ENCODE measurements at regions not wholly inside any gene's neighbourhood (a gene's known extent, or its start where the extent isn't known, plus 50 kb on each side); places are given as distances from the start of the nearest gene placed in this dataset.

DNA sequence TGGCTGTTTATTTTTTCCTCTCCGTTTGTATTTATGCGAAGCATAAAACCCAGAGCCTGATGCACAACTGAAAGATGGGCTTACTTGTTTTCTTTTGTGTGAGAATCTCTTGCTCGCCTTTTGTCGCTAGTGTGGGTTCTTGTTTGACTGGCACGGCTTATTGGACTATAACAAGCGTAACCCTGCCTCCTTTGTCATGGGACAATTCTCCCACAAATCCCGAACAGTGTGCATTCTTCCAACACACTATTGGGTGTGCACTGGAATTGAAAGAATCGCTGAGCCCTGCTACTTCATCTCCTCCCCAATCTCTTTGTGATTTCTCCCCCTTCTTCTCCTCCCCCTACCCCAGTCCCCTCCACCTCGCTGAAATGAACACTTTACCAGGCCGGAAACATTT, 110.8 kb downstream of the ZIC5 start:
- TF ChIP-seq, protein P1, sequence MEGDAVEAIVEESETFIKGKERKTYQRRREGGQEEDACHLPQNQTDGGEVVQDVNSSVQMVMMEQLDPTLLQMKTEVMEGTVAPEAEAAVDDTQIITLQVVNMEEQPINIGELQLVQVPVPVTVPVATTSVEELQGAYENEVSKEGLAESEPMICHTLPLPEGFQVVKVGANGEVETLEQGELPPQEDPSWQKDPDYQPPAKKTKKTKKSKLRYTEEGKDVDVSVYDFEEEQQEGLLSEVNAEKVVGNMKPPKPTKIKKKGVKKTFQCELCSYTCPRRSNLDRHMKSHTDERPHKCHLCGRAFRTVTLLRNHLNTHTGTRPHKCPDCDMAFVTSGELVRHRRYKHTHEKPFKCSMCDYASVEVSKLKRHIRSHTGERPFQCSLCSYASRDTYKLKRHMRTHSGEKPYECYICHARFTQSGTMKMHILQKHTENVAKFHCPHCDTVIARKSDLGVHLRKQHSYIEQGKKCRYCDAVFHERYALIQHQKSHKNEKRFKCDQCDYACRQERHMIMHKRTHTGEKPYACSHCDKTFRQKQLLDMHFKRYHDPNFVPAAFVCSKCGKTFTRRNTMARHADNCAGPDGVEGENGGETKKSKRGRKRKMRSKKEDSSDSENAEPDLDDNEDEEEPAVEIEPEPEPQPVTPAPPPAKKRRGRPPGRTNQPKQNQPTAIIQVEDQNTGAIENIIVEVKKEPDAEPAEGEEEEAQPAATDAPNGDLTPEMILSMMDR (IDR thresholded peaks at IDR 0.05; ENCODE audit: low read depth, low read length, poor library complexity, severe bottlenecking) = no peak
- TF ChIP-seq EZH2phosphoT487 (IDR thresholded peaks at IDR 0.05; ENCODE audit: borderline replicate concordance, low read length) = no peak
